SIG-M5 (cell line): ENCODE measurements at regions not wholly inside any gene's neighbourhood (a gene's known extent, or its start where the extent isn't known, plus 50 kb on each side); places are given as distances from the start of the nearest gene placed in this dataset.

Source experiments
- DNase-seq: peaks from one replicate; lab custom pipeline; 2025; lab: John Stamatoyannopoulos, UW

GRCh38 chr5:114657342-114658130 is 295.7 kb downstream of the KCNN2 start:
- DNase-seq: no peak

DNA sequence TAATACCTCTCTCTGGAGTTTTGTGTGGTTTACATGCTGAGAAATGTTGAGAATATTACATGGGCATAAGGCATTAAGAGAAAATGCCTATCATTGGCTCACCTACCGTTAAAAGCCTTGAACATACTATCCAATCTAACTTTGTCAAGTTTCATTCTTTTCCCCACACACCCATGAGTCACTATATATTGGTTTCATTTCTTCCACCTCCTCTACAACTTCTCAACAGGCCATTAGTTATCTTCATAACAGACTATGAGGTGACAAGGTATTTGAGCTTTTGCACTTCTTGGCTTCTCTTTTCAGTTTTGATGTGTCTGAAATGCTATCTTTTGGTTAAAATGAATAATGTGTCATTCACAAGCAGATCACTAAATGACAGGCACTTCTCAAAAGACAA is 288.0 kb downstream of the KCNN2 start:
- DNase-seq: no peak

GRCh38 chr5:114648940-114649339 is 287.1 kb downstream of the KCNN2 start:
- DNase-seq: no peak

DNA sequence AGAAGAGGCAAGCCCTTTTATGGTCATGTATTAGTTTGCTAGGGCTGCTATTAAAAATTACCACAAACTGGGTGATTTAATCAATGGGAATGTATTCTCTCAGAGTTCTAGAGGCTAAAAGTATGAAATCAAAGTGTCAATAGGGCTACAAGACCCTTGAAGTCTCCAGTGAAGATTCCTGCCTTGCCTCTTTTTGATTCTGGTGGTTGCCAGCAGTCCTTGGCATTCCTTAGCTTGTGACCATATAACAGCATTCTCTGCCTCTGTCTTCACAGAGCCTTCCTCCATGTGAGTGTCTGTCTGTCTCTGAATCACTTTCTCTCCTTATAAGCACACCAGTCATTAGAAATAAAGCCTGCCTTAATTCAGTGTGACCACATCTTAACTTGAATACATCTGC is 282.7 kb downstream of the KCNN2 start:
- DNase-seq: no peak

- no peak for DNase-seq
Observed at GRCh38 chr5:114636271-114636670, 274.4 kb downstream of the KCNN2 start.

GRCh38 chr5:114634967-114635901 is 273.4 kb downstream of the KCNN2 start:
- DNase-seq: no peak

- no peak for DNase-seq
Observed at GRCh38 chr5:114634517-114634916, 272.6 kb downstream of the KCNN2 start.

- no peak for DNase-seq
Observed at GRCh38 chr5:114612406-114612805, 250.5 kb downstream of the KCNN2 start.

GRCh38 chr5:114581136-114581535 is 219.3 kb downstream of the KCNN2 start:
- DNase-seq: no peak

- DNase-seq: no peak
Observed at GRCh38 chr5:114565871-114566270, 204.0 kb downstream of the KCNN2 start.

GRCh38 chr5:114565139-114565538 is 203.3 kb downstream of the KCNN2 start:
- DNase-seq: no peak

- no peak for DNase-seq
Observed at GRCh38 chr5:114561415-114561814, 199.5 kb downstream of the KCNN2 start.
